Ishikawa (cell line): ENCODE measurements at regions not wholly inside any gene's neighbourhood (a gene's known extent, or its start where the extent isn't known, plus 50 kb on each side); places are given as distances from the start of the nearest gene placed in this dataset.

ENCODE experiments used
- CEBPB ChIP-seq: IDR thresholded peaks from 2 replicates; pipeline ENCODE4 v1.6.1; 2012
- TF ChIP-seq, protein P1 (sequence below): IDR thresholded peaks from 2 replicates; pipeline ENCODE4 v1.6.1; 2012

DNA sequence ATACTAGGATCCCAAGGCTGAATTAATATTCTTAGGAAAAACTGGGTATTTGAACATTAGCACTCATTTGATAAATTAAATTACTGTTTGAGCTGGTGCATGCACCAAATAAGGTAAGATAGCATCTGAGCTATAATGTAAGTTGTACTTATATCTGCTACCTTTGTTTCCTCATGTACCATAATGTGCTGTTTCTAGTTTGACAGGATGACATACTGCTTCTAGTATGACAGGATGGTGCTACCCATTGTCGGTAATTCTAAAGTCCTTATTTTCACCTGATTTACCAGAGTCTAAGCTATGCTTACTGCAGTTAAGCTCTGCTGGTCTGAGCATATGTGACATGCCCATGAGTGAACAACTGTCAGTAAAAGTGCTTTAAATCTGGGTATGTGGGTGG, 1017.5 kb upstream of the IGFBP7 start:
- TF ChIP-seq, protein P1, sequence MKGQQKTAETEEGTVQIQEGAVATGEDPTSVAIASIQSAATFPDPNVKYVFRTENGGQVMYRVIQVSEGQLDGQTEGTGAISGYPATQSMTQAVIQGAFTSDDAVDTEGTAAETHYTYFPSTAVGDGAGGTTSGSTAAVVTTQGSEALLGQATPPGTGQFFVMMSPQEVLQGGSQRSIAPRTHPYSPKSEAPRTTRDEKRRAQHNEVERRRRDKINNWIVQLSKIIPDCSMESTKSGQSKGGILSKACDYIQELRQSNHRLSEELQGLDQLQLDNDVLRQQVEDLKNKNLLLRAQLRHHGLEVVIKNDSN: no peak
- TF ChIP-seq CEBPB: no peak
